Fibroblast of lung (primary cell): ENCODE measurements at regions not wholly inside any gene's neighbourhood (a gene's known extent, or its start where the extent isn't known, plus 50 kb on each side); places are given as distances from the start of the nearest gene placed in this dataset.

Experiments used
- DNase-seq, 2 donors: peaks; one replicate each; pipeline versions ENCODE4 v3.0.0 to v3.0.0-alpha.2; 2010; ENCODE audit warnings: low read depth in 2 of 2
- H2AFZ ChIP-seq: 2 replicates; pipeline ENCODE4 v1.5.1; 2012; ENCODE audit warnings: low read length, control low read depth, inconsistent platforms
- H3K27ac ChIP-seq: 2 replicates; pipeline ENCODE4 v1.5.1; 2011; ENCODE audit warnings: low read length, control low read depth; ENCODE audit not compliant: insufficient read depth
- H3K27me3 ChIP-seq: 2 replicates; pipeline ENCODE4 v1.5.1; 2011; ENCODE audit warnings: mild to moderate bottlenecking, low read length; ENCODE audit not compliant: control insufficient read depth, insufficient read depth
- H3K36me3 ChIP-seq: 2 replicates; pipeline ENCODE4 v1.5.1; 2011; ENCODE audit warnings: low read length; ENCODE audit not compliant: control insufficient read depth, insufficient read depth
- H3K4me1 ChIP-seq: 2 replicates; pipeline ENCODE4 v1.5.1; 2011; ENCODE audit warnings: low read length; ENCODE audit not compliant: control insufficient read depth, insufficient read depth; ENCODE audit errors: extremely low read depth
- H3K4me2 ChIP-seq: 2 replicates; pipeline ENCODE4 v1.5.1; 2011; ENCODE audit warnings: low read length, control low read depth; ENCODE audit not compliant: insufficient read depth; ENCODE audit errors: extremely low read depth
- H3K4me3 ChIP-seq, 4 experiments: fragments of 200-600 bp in 1 of 4; sonication (generic) in 1 of 4; replicated peaks in 1 of 4; 2 replicates each; pipeline ENCODE4 v1.5.1; 2011 to 2016; ENCODE audit warnings: low read length in 4 of 4, low read depth in 3 of 4, mild to moderate bottlenecking in 3 of 4, control low read depth in 2 of 4, inconsistent platforms in 1 of 4, mixed read lengths in 1 of 4; ENCODE audit not compliant: insufficient read depth in 1 of 4; ENCODE audit errors: control extremely low read depth in 1 of 4
- H3K79me2 ChIP-seq: 2 replicates; pipeline ENCODE4 v1.5.1; 2012; ENCODE audit warnings: mild to moderate bottlenecking, low read length, inconsistent platforms; ENCODE audit not compliant: control insufficient read depth, insufficient read depth
- H3K9ac ChIP-seq: 2 replicates; pipeline ENCODE4 v1.5.1; 2011; ENCODE audit warnings: mild to moderate bottlenecking, low read length, control low read depth; ENCODE audit not compliant: insufficient read depth
- H3K9me3 ChIP-seq: 2 replicates; pipeline ENCODE4 v1.5.1; 2012; ENCODE audit warnings: low read depth, low read length; ENCODE audit not compliant: control insufficient read depth, insufficient read depth
- H4K20me1 ChIP-seq: 2 replicates; pipeline ENCODE4 v1.5.1; 2011; ENCODE audit warnings: low read length; ENCODE audit not compliant: control insufficient read depth, insufficient read depth; ENCODE audit errors: extremely low read depth
- CTCF ChIP-seq, 2 donors: IDR thresholded peaks in 1 of 2; conservative IDR thresholded peaks in 1 of 2; 1 replicate in 1 of 2; 2 replicates in 1 of 2; pipeline ENCODE4 v1.5.1; 2011 to 2012; ENCODE audit warnings: low read length in 2 of 2, control low read depth in 1 of 2, inconsistent platforms in 1 of 2, low read depth in 1 of 2, mild to moderate bottlenecking in 1 of 2
- EZH2 ChIP-seq: IDR thresholded peaks from 2 replicates; pipeline ENCODE4 v1.5.1; 2012; ENCODE audit warnings: low read length, control low read depth, mild to moderate bottlenecking; ENCODE audit errors: missing control alignments

GRCh38 chr9:75229605-75230332 lies 141.5 kb downstream of the OSTF1 start:
- no peaks in the 10 kb centered on the region for H3K36me3 ChIP-seq
- H3K27me3 ChIP-seq, result no peaks in the 10 kb centered on the region
- no peaks in the 10 kb centered on the region for H3K79me2 ChIP-seq
- no peak overlapping the region for H3K9ac ChIP-seq
- TF ChIP-seq EZH2, result no peak
- TF ChIP-seq CTCF (conservative IDR thresholded peaks at IDR 0.05 in 1 of 2, IDR thresholded peaks at IDR 0.05 in 1 of 2; ENCODE audit: low read depth in 1 of 2, low read length in 2 of 2), result no peak
- H3K9me3 ChIP-seq, result no peaks in the 10 kb centered on the region
- no peaks in the 10 kb centered on the region for H3K4me1 ChIP-seq
- no peak overlapping the region for H3K27ac ChIP-seq
- H3K4me3 ChIP-seq, result no peak overlapping the region
- H4K20me1 ChIP-seq, result no peaks in the 10 kb centered on the region
- no peak overlapping the region for H2AFZ ChIP-seq
- peak in 1 of 2 donors; percentile 54 for DNase-seq
- H3K4me2 ChIP-seq, result no peak overlapping the region

- no peaks in the 10 kb centered on the region for H3K36me3 ChIP-seq
- no peak overlapping the region for H3K4me2 ChIP-seq
- H3K9ac ChIP-seq, result no peak overlapping the region
- no peaks in the 10 kb centered on the region for H3K9me3 ChIP-seq
- H2AFZ ChIP-seq, result no peak overlapping the region
- no peak overlapping the region for H3K27ac ChIP-seq
- no peaks in the 10 kb centered on the region for H3K4me1 ChIP-seq
- no peak overlapping the region for H3K4me3 ChIP-seq
- no peaks in the 10 kb centered on the region for H3K27me3 ChIP-seq
- H3K79me2 ChIP-seq, result no peaks in the 10 kb centered on the region
- DNase-seq, result no peak
- no peaks in the 10 kb centered on the region for H4K20me1 ChIP-seq
- TF ChIP-seq EZH2 (no peak), CTCF (conservative IDR thresholded peaks at IDR 0.05 in 1 of 2, IDR thresholded peaks at IDR 0.05 in 1 of 2; ENCODE audit: low read depth in 1 of 2, low read length in 2 of 2) (no peak)
These were observed 142.2 kb downstream of the OSTF1 start for GRCh38 chr9:75230469-75230868.

GRCh38 chr9:75231167-75231566 lies 142.9 kb downstream of the OSTF1 start:
- Histone ChIP-seq H3K79me2 (no peaks in the 10 kb centered on the region), H3K4me2 (no peak overlapping the region), H4K20me1 (no peaks in the 10 kb centered on the region), H3K27me3 (no peaks in the 10 kb centered on the region), H3K4me3 (no peak overlapping the region), H3K9ac (no peak overlapping the region), H3K36me3 (no peaks in the 10 kb centered on the region), H2AFZ (no peak overlapping the region), H3K4me1 (no peaks in the 10 kb centered on the region), H3K27ac (no peak overlapping the region), H3K9me3 (no peaks in the 10 kb centered on the region)
- no peak for TF ChIP-seq CTCF (conservative IDR thresholded peaks at IDR 0.05 in 1 of 2, IDR thresholded peaks at IDR 0.05 in 1 of 2; ENCODE audit: low read depth in 1 of 2, low read length in 2 of 2)
- TF ChIP-seq EZH2, result no peak
- no peak for DNase-seq
